ENCODE measurements at regions not wholly inside any gene's neighbourhood (a gene's known extent, or its start where the extent isn't known, plus 50 kb on each side); places are given as distances from the start of the nearest gene placed in this dataset.

DNA sequence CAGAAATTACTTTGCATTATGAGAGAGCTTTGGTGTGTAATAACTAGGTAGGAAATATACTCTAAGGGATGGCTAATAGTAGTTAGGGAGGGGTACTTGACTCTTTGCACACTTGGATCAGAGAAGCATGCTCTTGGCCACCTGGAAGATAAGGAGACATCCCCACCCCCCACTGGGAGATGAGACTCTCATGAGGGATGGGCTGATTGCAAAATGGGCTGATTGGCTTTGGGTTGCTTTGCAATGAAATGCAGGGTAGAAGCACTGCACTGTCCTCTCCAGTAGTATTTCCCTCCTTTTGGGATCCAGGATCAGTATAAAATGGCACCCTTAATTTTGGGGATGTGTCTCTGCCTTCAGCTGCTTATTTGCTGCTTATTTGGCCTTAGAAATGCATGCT is 71.2 kb upstream of the EPS8L3 start:
- Histone ChIP-seq H3K4me2 (ENCODE audit: low read length) (no peak overlapping the region), H3K36me3 (ENCODE audit: control insufficient read depth, insufficient read depth, low read length) (no peaks in the 10 kb centered on the region), H2AFZ (no peak overlapping the region), H3K27ac (no peak overlapping the region), H3K9me3 (ENCODE audit: control insufficient read depth, low read length) (no peaks in the 10 kb centered on the region), H3K27me3 (ENCODE audit: control insufficient read depth, insufficient read depth, low read length) (no peaks in the 10 kb centered on the region), H3K4me3 (ENCODE audit: low read depth, low read length) (no peak overlapping the region), H3K4me1 (no peaks in the 10 kb centered on the region), H3K9ac (no peak overlapping the region), H3K79me2 (no peaks in the 10 kb centered on the region)
- TF ChIP-seq CTCF (IDR thresholded peaks at IDR 0.05) = no peak

DNA sequence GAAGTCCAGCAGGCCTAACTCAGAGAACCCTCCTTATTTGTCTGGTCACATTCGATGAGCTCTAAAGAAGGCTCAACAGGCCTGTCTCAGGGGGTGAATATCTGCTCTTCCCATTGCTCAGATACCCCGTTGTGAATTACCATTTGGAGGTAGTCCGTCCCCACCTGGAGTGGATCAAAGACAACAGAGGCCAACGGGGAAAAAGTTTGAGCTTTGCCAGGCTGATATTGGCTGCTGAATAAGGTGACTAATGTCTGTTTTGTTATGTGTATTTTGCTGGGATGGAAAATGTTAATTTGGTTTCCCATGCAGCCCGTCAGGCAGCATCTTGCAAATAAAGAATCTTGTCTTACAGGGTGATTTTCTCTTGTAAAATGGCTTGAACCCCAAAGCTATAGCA is 69.2 kb upstream of the EPS8L3 start:
- no peak overlapping the region for H3K4me2 ChIP-seq (ENCODE audit: low read length)
- no peak for TF ChIP-seq CTCF (IDR thresholded peaks at IDR 0.05)
- no peaks in the 10 kb centered on the region for H3K4me1 ChIP-seq
- H3K4me3 ChIP-seq (ENCODE audit: low read depth, low read length) = no peak overlapping the region
- no peaks in the 10 kb centered on the region for H3K27me3 ChIP-seq (ENCODE audit: control insufficient read depth, insufficient read depth, low read length)
- H3K79me2 ChIP-seq = no peaks in the 10 kb centered on the region
- no peaks in the 10 kb centered on the region for H3K9me3 ChIP-seq (ENCODE audit: control insufficient read depth, low read length)
- H3K9ac ChIP-seq = no peak overlapping the region
- H3K27ac ChIP-seq = no peak overlapping the region
- H3K36me3 ChIP-seq (ENCODE audit: control insufficient read depth, insufficient read depth, low read length) = no peaks in the 10 kb centered on the region
- H2AFZ ChIP-seq = no peak overlapping the region

GRCh38 chr1:109828756-109829505 is 65.2 kb upstream of the EPS8L3 start:
- Histone ChIP-seq H3K4me3 (ENCODE audit: low read depth, low read length) (no peak overlapping the region), H3K4me2 (ENCODE audit: low read length) (no peak overlapping the region), H3K9ac (no peak overlapping the region), H3K4me1 (no peaks in the 10 kb centered on the region), H2AFZ (no peak overlapping the region), H3K79me2 (no peaks in the 10 kb centered on the region), H3K27ac (no peak overlapping the region), H3K36me3 (ENCODE audit: control insufficient read depth, insufficient read depth, low read length) (no peaks in the 10 kb centered on the region), H3K9me3 (ENCODE audit: control insufficient read depth, low read length) (no peaks in the 10 kb centered on the region), H3K27me3 (ENCODE audit: control insufficient read depth, insufficient read depth, low read length) (no peaks in the 10 kb centered on the region)
- no peak for TF ChIP-seq CTCF (IDR thresholded peaks at IDR 0.05)

DNA sequence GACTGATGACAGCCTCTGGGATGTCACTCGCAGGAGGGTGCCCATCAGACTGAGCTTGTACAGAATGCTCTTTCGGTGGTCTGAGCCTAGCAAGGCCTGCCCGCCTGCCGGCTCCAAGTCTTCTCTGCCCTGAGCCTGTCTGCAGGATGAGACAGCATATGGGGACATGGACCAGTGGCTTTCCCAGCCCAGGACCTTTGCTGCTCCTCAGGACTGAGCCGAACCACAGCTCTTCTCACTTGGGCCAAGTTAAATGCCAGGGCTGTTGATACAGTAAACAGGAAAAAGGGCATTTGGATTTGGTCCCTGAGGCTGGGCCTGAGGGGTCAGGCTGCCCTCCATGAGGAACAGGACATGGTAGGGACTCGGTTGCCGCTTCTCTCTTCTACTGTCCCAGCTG is 64.3 kb upstream of the EPS8L3 start:
- Histone ChIP-seq H3K4me3 (ENCODE audit: low read depth, low read length) (no peak overlapping the region), H3K79me2 (no peaks in the 10 kb centered on the region), H3K4me2 (ENCODE audit: low read length) (no peak overlapping the region), H3K27ac (no peak overlapping the region), H3K9me3 (ENCODE audit: control insufficient read depth, low read length) (no peaks in the 10 kb centered on the region), H3K9ac (no peak overlapping the region), H3K27me3 (ENCODE audit: control insufficient read depth, insufficient read depth, low read length) (no peaks in the 10 kb centered on the region), H3K4me1 (no peaks in the 10 kb centered on the region), H2AFZ (no peak overlapping the region), H3K36me3 (ENCODE audit: control insufficient read depth, insufficient read depth, low read length) (no peaks in the 10 kb centered on the region)
- no peak for TF ChIP-seq CTCF (IDR thresholded peaks at IDR 0.05)

- Histone ChIP-seq H3K4me2 (ENCODE audit: low read length) (no peak overlapping the region), H3K27me3 (ENCODE audit: control insufficient read depth, insufficient read depth, low read length) (no peaks in the 10 kb centered on the region), H3K4me1 (no peaks in the 10 kb centered on the region), H3K4me3 (ENCODE audit: low read depth, low read length) (no peak overlapping the region), H3K36me3 (ENCODE audit: control insufficient read depth, insufficient read depth, low read length) (no peaks in the 10 kb centered on the region), H2AFZ (no peak overlapping the region), H3K9ac (no peak overlapping the region), H3K9me3 (ENCODE audit: control insufficient read depth, low read length) (no peaks in the 10 kb centered on the region), H3K79me2 (no peaks in the 10 kb centered on the region), H3K27ac (no peak overlapping the region)
- TF ChIP-seq CTCF (IDR thresholded peaks at IDR 0.05) = no peak
Measured at GRCh38 chr1:109827466-109827865, 63.7 kb upstream of the EPS8L3 start.
